ENCODE measurements at regions not wholly inside any gene's neighbourhood (a gene's known extent, or its start where the extent isn't known, plus 50 kb on each side); places are given as distances from the start of the nearest gene placed in this dataset.

DNA sequence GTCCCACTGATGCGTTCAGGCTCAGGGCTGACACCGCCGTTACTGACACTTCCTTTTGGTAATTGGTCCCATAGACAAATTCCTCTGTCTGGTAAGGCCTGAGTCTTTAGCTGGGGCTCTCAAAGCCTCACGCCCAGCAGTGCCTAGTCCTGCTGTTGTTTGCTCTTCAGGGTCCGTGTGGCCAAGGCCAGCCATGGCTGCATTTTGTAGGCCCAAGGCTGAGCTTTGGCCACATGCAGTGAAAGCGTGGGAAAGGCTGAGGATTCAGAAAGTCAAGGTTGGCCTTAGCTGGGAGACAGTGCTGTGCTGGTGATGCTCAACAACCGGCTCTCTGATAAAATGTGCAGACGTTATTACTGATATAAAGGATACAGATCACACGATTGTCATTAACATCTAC, 63.5 kb upstream of the C1orf174 start:
- TF ChIP-seq, protein P1, sequence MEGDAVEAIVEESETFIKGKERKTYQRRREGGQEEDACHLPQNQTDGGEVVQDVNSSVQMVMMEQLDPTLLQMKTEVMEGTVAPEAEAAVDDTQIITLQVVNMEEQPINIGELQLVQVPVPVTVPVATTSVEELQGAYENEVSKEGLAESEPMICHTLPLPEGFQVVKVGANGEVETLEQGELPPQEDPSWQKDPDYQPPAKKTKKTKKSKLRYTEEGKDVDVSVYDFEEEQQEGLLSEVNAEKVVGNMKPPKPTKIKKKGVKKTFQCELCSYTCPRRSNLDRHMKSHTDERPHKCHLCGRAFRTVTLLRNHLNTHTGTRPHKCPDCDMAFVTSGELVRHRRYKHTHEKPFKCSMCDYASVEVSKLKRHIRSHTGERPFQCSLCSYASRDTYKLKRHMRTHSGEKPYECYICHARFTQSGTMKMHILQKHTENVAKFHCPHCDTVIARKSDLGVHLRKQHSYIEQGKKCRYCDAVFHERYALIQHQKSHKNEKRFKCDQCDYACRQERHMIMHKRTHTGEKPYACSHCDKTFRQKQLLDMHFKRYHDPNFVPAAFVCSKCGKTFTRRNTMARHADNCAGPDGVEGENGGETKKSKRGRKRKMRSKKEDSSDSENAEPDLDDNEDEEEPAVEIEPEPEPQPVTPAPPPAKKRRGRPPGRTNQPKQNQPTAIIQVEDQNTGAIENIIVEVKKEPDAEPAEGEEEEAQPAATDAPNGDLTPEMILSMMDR (IDR thresholded peaks at IDR 0.05), result no peak
- no peak for TF ChIP-seq POLR2A (IDR thresholded peaks at IDR 0.05)

Data from tibial nerve (tissue), 3 donors.